OCI-LY7 (cell line): ENCODE measurements at regions not wholly inside any gene's neighbourhood (a gene's known extent, or its start where the extent isn't known, plus 50 kb on each side); places are given as distances from the start of the nearest gene placed in this dataset.

Source experiments
- BruUV-seq: library from RNA; stranded (reverse); fragments of 400-500 nt; replicated peaks from 2 replicates; lab custom pipeline; 2021; lab: Mats Ljungman, UMichigan
- CTCF ChIA-PET: fragments of 300-600 bp; sonication (Branson Sonifier 250); formaldehyde crosslinking; loops from one replicate; lab custom pipeline; 2022; ENCODE audit warnings: antibody characterized with exemption; ENCODE audit not compliant: unreplicated experiment; lab: Charles Lee
- POLR2A ChIA-PET: fragments of 300-600 bp; sonication (Branson Sonifier 250); formaldehyde crosslinking; loops from one replicate; lab custom pipeline; 2022; ENCODE audit warnings: antibody characterized with exemption; lab: Charles Lee
- DNase-seq: peaks from one replicate; pipeline ENCODE4 v3.0.0-alpha.2; 2015; ENCODE audit warnings: low spot score
- H2AFZ ChIP-seq: fragments of 200-600 bp; sonication (generic), shearing (Covaris generic); 2 replicates; pipeline ENCODE4 v1.6.1; 2014; ENCODE audit warnings: mild to moderate bottlenecking, antibody characterized with exemption, low read length, moderate library complexity
- H3K27ac ChIP-seq: fragments of 200-600 bp; sonication (generic); 2 replicates; pipeline ENCODE4 v1.5.1; 2014; ENCODE audit warnings: mixed run types, low read depth, mild to moderate bottlenecking, moderate library complexity, low read length, inconsistent platforms; ENCODE audit not compliant: poor library complexity, severe bottlenecking
- H3K36me3 ChIP-seq: fragments of 200-600 bp; sonication (generic); 2 replicates; pipeline ENCODE4 v1.6.1; 2014; ENCODE audit warnings: mild to moderate bottlenecking, antibody characterized with exemption, low read length, moderate library complexity, mixed read lengths; ENCODE audit not compliant: insufficient read depth
- H3K4me1 ChIP-seq: fragments of 200-600 bp; sonication (generic); 2 replicates; pipeline ENCODE4 v1.5.1; 2014; ENCODE audit warnings: mild to moderate bottlenecking, low read length; ENCODE audit not compliant: insufficient read depth, poor library complexity, severe bottlenecking
- H3K4me2 ChIP-seq: fragments of 200-600 bp; sonication (generic); 2 replicates; pipeline ENCODE4 v1.6.1; 2014; ENCODE audit warnings: mild to moderate bottlenecking, low read length
- H3K4me3 ChIP-seq: fragments of 200-600 bp; sonication (generic); 2 replicates; pipeline ENCODE4 v1.5.1; 2014; ENCODE audit warnings: mild to moderate bottlenecking, low read depth, low read length; ENCODE audit not compliant: poor library complexity, severe bottlenecking
- H3K79me2 ChIP-seq: fragments of 200-600 bp; sonication (generic); 2 replicates; pipeline ENCODE4 v1.6.1; 2016; ENCODE audit warnings: low read depth, mild to moderate bottlenecking, low read length, moderate library complexity, mixed read lengths; ENCODE audit not compliant: insufficient read depth
- H3K9me2 ChIP-seq: fragments of 200-600 bp; sonication (generic); 2 replicates; pipeline ENCODE4 v1.6.1; 2016; ENCODE audit warnings: mild to moderate bottlenecking, low read length, mixed read lengths; ENCODE audit not compliant: insufficient read depth
- H3K9me3 ChIP-seq: fragments of 200-600 bp; sonication (generic); 2 replicates; pipeline ENCODE4 v1.6.1; 2014; ENCODE audit warnings: mild to moderate bottlenecking, mixed run types, low read length, mixed read lengths
- H4K20me1 ChIP-seq: fragments of 200-600 bp; sonication (generic); 2 replicates; pipeline ENCODE4 v1.6.1; 2014; ENCODE audit warnings: mild to moderate bottlenecking, antibody characterized with exemption, low read length, moderate library complexity, mixed read lengths; ENCODE audit not compliant: insufficient read depth
- EZH2phosphoT487 ChIP-seq: fragments of 200-600 bp; sonication (generic); IDR thresholded peaks from 2 replicates; pipeline ENCODE4 v1.6.1; 2018; ENCODE audit warnings: low read depth, borderline replicate concordance, mild to moderate bottlenecking, mixed run types, antibody characterized with exemption, low read length, moderate library complexity, mixed read lengths
- intact Hi-C: fragments of 100-400 bp; cut with micrococcal nuclease; formaldehyde crosslinking; loops from one replicate; pipeline ENCODE4 v1.10.0; 2022; ENCODE audit not compliant: unreplicated experiment
- TF ChIP-seq, protein P1 (sequence below): fragments of 200-600 bp; sonication (generic); conservative IDR thresholded peaks from 2 replicates; pipeline ENCODE4 v1.5.1; 2014; ENCODE audit warnings: mild to moderate bottlenecking, antibody characterized with exemption, low read length, moderate library complexity, mixed read lengths

DNA sequence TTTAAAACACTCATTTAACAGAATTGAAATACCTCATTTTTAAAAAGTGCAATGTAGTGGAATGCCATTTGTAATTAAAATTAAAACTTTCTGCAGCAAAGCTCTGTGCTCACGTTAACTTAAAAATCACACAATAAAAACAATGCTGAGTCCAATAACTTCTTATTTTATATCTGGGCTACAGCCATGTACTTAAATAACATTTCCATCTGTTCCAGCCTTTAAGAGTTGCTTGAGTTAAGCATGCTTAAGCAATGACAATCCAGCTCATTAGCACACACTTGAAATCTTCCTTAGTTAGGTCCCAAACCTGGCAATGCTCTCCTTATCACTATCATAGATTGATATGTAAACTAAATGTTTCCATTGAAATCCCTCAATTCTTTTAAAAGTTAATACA lies 132.3 kb upstream of the CDH12 start:
- no peaks in the 10 kb centered on the region for H3K9me2 ChIP-seq
- no peaks in the 10 kb centered on the region for H3K4me1 ChIP-seq
- no peak overlapping the region for H3K27ac ChIP-seq
- CTCF ChIA-PET = no interaction called here
- H3K4me2 ChIP-seq = no peak overlapping the region
- H3K79me2 ChIP-seq = no peaks in the 10 kb centered on the region
- no peak for DNase-seq
- H2AFZ ChIP-seq = no peak overlapping the region
- intact Hi-C loops = no loop called here
- H3K4me3 ChIP-seq = no peak overlapping the region
- POLR2A ChIA-PET = no interaction called here
- no TSS peak for BruUV-seq
- TF ChIP-seq, protein P1, sequence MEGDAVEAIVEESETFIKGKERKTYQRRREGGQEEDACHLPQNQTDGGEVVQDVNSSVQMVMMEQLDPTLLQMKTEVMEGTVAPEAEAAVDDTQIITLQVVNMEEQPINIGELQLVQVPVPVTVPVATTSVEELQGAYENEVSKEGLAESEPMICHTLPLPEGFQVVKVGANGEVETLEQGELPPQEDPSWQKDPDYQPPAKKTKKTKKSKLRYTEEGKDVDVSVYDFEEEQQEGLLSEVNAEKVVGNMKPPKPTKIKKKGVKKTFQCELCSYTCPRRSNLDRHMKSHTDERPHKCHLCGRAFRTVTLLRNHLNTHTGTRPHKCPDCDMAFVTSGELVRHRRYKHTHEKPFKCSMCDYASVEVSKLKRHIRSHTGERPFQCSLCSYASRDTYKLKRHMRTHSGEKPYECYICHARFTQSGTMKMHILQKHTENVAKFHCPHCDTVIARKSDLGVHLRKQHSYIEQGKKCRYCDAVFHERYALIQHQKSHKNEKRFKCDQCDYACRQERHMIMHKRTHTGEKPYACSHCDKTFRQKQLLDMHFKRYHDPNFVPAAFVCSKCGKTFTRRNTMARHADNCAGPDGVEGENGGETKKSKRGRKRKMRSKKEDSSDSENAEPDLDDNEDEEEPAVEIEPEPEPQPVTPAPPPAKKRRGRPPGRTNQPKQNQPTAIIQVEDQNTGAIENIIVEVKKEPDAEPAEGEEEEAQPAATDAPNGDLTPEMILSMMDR = no peak
- TF ChIP-seq EZH2phosphoT487 = no peak
- no peaks in the 10 kb centered on the region for H3K9me3 ChIP-seq
- no peaks in the 10 kb centered on the region for H4K20me1 ChIP-seq
- H3K36me3 ChIP-seq = no peaks in the 10 kb centered on the region

DNA sequence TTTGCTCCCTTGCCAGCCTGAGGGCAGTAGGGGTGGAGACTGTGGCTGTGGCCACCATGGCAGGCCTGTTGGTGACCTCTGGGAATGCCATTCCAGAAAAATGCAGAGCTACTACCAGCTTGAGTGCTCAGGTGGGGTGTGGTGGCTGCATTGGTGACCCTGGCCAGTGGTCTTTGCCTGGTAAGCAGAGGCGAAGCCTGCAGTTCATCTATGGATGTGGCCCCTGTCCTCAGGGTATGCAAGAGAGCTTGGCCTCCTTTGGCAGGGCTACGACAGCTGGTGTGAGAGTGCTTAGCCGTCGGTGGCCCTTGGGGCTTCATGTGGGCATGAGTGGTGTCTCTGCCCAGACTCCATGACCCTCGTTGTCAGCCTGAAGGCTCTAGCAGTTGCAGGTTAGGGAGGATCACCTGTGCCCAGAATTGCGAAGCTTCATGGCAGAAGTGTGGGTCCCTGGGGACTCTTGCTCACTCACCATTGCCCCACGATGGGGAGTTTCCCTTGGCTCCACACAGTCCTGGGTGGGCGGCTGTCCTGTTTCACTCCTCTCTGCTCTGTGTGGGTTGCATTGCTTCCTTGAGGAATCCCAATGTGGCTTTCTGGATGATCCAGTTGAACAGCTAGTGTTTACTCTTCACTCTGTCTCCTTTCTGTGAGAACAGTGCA lies 117.9 kb upstream of the CDH12 start:
- TF ChIP-seq EZH2phosphoT487 = no peak
- TF ChIP-seq, protein P1 = no peak
- no TSS peak for BruUV-seq
- no peak overlapping the region for H2AFZ ChIP-seq
- no peaks in the 10 kb centered on the region for H3K36me3 ChIP-seq
- H3K27ac ChIP-seq = no peak overlapping the region
- H3K4me3 ChIP-seq = no peak overlapping the region
- ChIA-PET POLR2A (no interaction called here), CTCF (no interaction called here)
- DNase-seq = no peak
- no peak overlapping the region for H3K4me2 ChIP-seq
- no peaks in the 10 kb centered on the region for H3K79me2 ChIP-seq
- intact Hi-C loops = no loop called here
- H4K20me1 ChIP-seq = no peaks in the 10 kb centered on the region
- H3K9me3 ChIP-seq = no peaks in the 10 kb centered on the region
- H3K4me1 ChIP-seq = peaks cover 2% of the 10 kb centered on the region
- no peaks in the 10 kb centered on the region for H3K9me2 ChIP-seq

DNA sequence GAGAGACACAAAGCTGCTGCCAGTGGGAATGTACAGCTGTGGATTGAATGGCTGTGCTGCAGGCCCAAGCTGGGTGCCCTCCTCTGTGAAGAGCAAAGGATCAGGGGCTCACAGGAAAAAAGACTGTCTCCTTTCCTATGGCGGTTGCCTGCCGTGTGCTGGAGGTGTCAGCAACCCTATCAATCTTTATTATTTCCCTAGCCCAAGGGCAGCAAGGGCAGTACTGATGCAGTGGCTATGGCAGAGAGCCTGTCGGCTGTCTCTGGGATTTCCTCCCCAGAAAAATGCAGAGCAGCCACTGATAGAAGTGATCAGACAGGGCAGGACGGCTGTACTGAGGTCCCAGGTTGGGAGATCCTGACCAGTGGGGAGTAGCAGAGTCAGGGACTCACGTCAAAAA lies 117.3 kb upstream of the CDH12 start:
- no peaks in the 10 kb centered on the region for H3K9me2 ChIP-seq
- TF ChIP-seq EZH2phosphoT487 = no peak
- TF ChIP-seq, protein P1 = no peak
- H3K79me2 ChIP-seq = no peaks in the 10 kb centered on the region
- H3K4me2 ChIP-seq = no peak overlapping the region
- no peaks in the 10 kb centered on the region for H3K36me3 ChIP-seq
- no peak overlapping the region for H2AFZ ChIP-seq
- no TSS peak for BruUV-seq
- no peak for DNase-seq
- H4K20me1 ChIP-seq = no peaks in the 10 kb centered on the region
- no peak overlapping the region for H3K27ac ChIP-seq
- no peak overlapping the region for H3K4me3 ChIP-seq
- H3K9me3 ChIP-seq = no peaks in the 10 kb centered on the region
- CTCF ChIA-PET = no interaction called here
- peaks cover 5% of the 10 kb centered on the region for H3K4me1 ChIP-seq
- POLR2A ChIA-PET = no interaction called here
- intact Hi-C loops = no loop called here
